ENCODE measurements at regions not wholly inside any gene's neighbourhood (a gene's known extent, or its start where the extent isn't known, plus 50 kb on each side); places are given as distances from the start of the nearest gene placed in this dataset.
"Not testable (repeated sequence)": the region's sequence is repeated elsewhere in the genome, so short reads cannot be mapped to it uniquely, and the experiment has no call there.

DNA sequence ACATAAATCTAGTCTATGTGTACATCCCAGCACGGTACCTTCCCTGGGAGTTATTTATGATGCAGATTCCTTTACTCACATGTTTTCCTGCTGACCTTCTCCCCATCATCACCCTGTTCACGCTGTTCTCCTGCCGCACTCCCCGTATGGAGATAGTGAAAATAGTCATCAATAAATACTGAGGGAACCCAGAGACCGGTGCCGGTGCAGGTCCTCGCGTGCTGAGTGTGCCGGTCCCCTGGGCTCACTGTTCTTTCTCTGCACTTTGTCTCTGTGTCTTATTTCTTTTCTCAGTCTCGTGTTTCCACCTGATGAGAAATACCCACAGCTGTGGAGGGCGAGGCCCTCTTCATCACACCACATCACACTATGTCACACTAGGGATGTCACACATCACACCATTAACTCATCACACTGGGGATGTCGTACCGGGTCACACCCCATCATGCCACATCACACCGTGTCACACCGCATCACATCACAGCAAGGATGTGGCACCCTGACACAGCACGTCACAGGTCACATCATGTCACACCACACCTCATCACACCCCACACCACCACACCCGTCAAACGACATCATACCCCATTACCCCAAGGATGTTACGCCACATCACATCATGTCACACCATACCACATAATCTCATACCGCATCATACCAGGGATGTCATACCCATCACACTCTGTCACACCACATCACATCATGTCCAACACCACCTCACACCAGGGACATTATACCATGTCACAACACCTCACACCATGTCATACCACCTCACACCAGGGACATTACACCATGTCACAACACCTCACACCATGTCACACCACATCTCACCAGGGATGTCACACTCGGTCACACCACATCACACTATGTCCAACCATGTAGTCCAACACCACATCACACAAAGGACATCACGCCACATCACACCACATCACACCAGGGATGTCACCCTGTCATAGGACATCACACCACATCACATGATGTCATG, 207.0 kb downstream of the TMEM121 start (continued):
- TF ChIP-seq, protein P1, sequence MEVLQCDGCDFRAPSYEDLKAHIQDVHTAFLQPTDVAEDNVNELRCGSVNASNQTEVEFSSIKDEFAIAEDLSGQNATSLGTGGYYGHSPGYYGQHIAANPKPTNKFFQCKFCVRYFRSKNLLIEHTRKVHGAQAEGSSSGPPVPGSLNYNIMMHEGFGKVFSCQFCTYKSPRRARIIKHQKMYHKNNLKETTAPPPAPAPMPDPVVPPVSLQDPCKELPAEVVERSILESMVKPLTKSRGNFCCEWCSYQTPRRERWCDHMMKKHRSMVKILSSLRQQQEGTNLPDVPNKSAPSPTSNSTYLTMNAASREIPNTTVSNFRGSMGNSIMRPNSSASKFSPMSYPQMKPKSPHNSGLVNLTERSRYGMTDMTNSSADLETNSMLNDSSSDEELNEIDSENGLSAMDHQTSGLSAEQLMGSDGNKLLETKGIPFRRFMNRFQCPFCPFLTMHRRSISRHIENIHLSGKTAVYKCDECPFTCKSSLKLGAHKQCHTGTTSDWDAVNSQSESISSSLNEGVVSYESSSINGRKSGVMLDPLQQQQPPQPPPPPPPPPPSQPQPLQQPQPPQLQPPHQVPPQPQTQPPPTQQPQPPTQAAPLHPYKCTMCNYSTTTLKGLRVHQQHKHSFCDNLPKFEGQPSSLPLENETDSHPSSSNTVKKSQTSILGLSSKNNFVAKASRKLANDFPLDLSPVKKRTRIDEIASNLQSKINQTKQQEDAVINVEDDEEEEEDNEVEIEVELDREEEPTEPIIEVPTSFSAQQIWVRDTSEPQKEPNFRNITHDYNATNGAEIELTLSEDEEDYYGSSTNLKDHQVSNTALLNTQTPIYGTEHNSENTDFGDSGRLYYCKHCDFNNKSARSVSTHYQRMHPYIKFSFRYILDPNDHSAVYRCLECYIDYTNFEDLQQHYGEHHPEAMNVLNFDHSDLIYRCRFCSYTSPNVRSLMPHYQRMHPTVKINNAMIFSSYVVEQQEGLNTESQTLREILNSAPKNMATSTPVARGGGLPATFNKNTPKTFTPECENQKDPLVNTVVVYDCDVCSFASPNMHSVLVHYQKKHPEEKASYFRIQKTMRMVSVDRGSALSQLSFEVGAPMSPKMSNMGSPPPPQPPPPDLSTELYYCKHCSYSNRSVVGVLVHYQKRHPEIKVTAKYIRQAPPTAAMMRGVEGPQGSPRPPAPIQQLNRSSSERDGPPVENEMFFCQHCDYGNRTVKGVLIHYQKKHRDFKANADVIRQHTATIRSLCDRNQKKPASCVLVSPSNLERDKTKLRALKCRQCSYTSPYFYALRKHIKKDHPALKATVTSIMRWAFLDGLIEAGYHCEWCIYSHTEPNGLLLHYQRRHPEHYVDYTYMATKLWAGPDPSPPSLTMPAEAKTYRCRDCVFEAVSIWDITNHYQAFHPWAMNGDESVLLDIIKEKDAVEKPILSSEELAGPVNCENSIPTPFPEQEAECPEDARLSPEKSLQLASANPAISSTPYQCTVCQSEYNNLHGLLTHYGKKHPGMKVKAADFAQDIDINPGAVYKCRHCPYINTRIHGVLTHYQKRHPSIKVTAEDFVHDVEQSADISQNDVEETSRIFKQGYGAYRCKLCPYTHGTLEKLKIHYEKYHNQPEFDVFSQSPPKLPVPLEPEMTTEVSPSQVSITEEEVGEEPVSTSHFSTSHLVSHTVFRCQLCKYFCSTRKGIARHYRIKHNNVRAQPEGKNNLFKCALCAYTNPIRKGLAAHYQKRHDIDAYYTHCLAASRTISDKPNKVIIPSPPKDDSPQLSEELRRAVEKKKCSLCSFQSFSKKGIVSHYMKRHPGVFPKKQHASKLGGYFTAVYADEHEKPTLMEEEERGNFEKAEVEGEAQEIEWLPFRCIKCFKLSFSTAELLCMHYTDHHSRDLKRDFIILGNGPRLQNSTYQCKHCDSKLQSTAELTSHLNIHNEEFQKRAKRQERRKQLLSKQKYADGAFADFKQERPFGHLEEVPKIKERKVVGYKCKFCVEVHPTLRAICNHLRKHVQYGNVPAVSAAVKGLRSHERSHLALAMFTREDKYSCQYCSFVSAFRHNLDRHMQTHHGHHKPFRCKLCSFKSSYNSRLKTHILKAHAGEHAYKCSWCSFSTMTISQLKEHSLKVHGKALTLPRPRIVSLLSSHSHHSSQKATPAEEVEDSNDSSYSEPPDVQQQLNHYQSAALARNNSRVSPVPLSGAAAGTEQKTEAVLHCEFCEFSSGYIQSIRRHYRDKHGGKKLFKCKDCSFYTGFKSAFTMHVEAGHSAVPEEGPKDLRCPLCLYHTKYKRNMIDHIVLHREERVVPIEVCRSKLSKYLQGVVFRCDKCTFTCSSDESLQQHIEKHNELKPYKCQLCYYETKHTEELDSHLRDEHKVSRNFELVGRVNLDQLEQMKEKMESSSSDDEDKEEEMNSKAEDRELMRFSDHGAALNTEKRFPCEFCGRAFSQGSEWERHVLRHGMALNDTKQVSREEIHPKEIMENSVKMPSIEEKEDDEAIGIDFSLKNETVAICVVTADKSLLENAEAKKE (CRISPR knock-in tag; IDR thresholded peaks at IDR 0.05), result no peak
- TF ChIP-seq, protein P2, sequence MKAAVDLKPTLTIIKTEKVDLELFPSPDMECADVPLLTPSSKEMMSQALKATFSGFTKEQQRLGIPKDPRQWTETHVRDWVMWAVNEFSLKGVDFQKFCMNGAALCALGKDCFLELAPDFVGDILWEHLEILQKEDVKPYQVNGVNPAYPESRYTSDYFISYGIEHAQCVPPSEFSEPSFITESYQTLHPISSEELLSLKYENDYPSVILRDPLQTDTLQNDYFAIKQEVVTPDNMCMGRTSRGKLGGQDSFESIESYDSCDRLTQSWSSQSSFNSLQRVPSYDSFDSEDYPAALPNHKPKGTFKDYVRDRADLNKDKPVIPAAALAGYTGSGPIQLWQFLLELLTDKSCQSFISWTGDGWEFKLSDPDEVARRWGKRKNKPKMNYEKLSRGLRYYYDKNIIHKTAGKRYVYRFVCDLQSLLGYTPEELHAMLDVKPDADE (IDR thresholded peaks at IDR 0.05), result no peak
- TF ChIP-seq ZNF114 (CRISPR knock-in tag; IDR thresholded peaks at IDR 0.05) (no peak), POLR2AphosphoS5 (IDR thresholded peaks at IDR 0.05; ENCODE audit: low read depth) (no peak), EZH2phosphoT487 (IDR thresholded peaks at IDR 0.05; ENCODE audit: unreplicated experiment) (no peak), NANOG (IDR thresholded peaks at IDR 0.05; ENCODE audit: borderline replicate concordance) (no peak), EZH2 (IDR thresholded peaks at IDR 0.05; ENCODE audit: low read depth, unreplicated experiment) (no peak)

DNA sequence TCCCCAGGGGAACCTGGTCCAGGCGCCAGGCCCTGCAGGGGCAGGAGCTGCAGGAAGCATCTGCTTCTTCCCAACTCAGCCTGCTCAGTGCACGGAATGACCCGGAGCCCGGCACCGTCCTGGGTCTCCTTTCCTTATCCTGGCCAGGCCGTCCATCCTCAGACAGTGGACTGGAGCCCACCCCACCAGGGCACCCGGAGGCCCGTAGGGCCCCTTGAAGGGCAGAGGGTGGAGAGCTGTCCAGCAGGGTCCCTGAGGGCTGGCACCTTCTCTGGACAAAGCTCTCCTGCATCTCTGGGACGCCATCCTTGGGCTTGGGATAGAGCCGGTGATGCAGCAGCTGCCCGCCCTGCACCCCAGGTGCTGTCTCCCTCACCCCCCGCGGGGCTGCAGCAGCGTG, 207.9 kb downstream of the TMEM121 start:
- DNase-seq (ENCODE audit: low spot score); ATAC-seq; H3K27ac Mint-ChIP-seq; H4K20me1 ChIP-seq (replicated peaks; ENCODE audit: insufficient read depth); H3K36me3 ChIP-seq (ENCODE audit: insufficient read depth); H2AFZ ChIP-seq; H3K27ac ChIP-seq (ENCODE audit: low read depth); H3K27me3 ChIP-seq (ENCODE audit: insufficient read depth); H3K4me1 Mint-ChIP-seq; H3K4me2 ChIP-seq; H3K4me3 ChIP-seq; H3K79me2 ChIP-seq (replicated peaks; ENCODE audit: insufficient read depth); H3K27me3 Mint-ChIP-seq (ENCODE audit: insufficient read depth, low read depth, poor library complexity); H3F3A ChIP-seq (replicated peaks; ENCODE audit: low read depth); H3K9me2 ChIP-seq (ENCODE audit: insufficient read depth); H3K4me1 ChIP-seq (ENCODE audit: insufficient read depth); H3K4me3 Mint-ChIP-seq: not testable (repeated sequence)
- H3K9me3 Mint-ChIP-seq, result peaks cover 72% of the 10 kb centered on the region
- H3K36me3 Mint-ChIP-seq (ENCODE audit: low read depth), result peaks cover 38% of the 10 kb centered on the region

DNA sequence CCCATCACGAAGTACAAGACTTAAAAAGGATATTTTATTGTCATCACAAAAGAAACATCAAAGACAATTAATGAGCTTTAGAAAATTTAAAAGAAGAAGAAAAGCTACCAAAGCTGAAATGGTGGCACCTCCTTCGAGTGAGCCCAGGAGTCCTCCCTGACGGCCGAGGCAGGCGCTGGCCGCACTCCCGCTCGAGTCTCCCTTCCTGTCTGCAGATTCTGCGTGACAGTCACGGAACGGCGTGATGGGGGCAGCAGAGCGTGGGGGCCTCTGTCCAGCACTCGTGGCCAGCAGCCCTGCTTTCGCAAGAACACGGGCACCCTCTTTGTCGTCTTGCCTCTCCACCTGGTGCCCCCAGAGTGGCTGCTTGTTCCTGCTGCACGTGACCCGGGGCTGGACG, 209.9 kb downstream of the TMEM121 start:
- not testable (repeated sequence) for H3K4me1 ChIP-seq (ENCODE audit: insufficient read depth); DNase-seq (ENCODE audit: low spot score); H3K27me3 ChIP-seq (ENCODE audit: insufficient read depth); H2AFZ ChIP-seq; H3K27ac ChIP-seq (ENCODE audit: low read depth); H4K20me1 ChIP-seq (replicated peaks; ENCODE audit: insufficient read depth); H3K27ac Mint-ChIP-seq; H3K4me2 ChIP-seq; ATAC-seq; H3K4me3 ChIP-seq; H3F3A ChIP-seq (replicated peaks; ENCODE audit: low read depth); H3K4me3 Mint-ChIP-seq; H3K27me3 Mint-ChIP-seq (ENCODE audit: insufficient read depth, low read depth, poor library complexity); H3K9me2 ChIP-seq (ENCODE audit: insufficient read depth); H3K36me3 ChIP-seq (ENCODE audit: insufficient read depth); H3K79me2 ChIP-seq (replicated peaks; ENCODE audit: insufficient read depth); H3K4me1 Mint-ChIP-seq
- H3K9me3 Mint-ChIP-seq, result peaks cover 66% of the 10 kb centered on the region
- peaks cover 22% of the 10 kb centered on the region for H3K36me3 Mint-ChIP-seq (ENCODE audit: low read depth)
